ENCODE measurements at regions not wholly inside any gene's neighbourhood (a gene's known extent, or its start where the extent isn't known, plus 50 kb on each side); places are given as distances from the start of the nearest gene placed in this dataset.

DNA sequence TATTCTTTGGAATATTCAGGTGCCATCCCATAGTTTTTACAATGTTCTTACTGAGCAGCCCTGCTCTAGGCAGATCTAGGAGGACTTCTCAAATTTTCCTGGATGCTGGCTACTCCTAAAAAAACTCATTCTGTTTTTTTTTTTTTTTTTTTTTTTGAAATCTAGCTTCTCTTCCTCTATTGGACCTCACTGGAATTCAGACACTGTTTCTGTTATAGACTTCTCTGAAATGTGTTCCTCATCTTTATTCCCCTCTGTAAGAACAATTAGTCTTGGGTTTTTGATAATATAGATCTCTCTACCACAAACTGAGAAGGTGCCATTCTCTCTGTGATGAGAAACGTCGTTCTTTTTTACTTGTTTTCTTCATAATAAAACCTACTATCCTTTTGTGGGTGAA is 115.3 kb upstream of the CCND2 start:
- TF ChIP-seq, protein P1, sequence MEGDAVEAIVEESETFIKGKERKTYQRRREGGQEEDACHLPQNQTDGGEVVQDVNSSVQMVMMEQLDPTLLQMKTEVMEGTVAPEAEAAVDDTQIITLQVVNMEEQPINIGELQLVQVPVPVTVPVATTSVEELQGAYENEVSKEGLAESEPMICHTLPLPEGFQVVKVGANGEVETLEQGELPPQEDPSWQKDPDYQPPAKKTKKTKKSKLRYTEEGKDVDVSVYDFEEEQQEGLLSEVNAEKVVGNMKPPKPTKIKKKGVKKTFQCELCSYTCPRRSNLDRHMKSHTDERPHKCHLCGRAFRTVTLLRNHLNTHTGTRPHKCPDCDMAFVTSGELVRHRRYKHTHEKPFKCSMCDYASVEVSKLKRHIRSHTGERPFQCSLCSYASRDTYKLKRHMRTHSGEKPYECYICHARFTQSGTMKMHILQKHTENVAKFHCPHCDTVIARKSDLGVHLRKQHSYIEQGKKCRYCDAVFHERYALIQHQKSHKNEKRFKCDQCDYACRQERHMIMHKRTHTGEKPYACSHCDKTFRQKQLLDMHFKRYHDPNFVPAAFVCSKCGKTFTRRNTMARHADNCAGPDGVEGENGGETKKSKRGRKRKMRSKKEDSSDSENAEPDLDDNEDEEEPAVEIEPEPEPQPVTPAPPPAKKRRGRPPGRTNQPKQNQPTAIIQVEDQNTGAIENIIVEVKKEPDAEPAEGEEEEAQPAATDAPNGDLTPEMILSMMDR (conservative IDR thresholded peaks at IDR 0.05; ENCODE audit: low read depth in 2 of 2) = no peak
- TF ChIP-seq CREB1 (CRISPR knock-in tag; IDR thresholded peaks at IDR 0.05; ENCODE audit: low read depth) = no peak
- no peak for TF ChIP-seq EZH2 (IDR thresholded peaks at IDR 0.05; ENCODE audit: low read depth, unreplicated experiment)
- TF ChIP-seq POLR2AphosphoS5 (IDR thresholded peaks at IDR 0.05; ENCODE audit: low read depth) = no peak
- no peak for TF ChIP-seq EZH2phosphoT487 (IDR thresholded peaks at IDR 0.05; ENCODE audit: unreplicated experiment)
- TF ChIP-seq, protein P2, sequence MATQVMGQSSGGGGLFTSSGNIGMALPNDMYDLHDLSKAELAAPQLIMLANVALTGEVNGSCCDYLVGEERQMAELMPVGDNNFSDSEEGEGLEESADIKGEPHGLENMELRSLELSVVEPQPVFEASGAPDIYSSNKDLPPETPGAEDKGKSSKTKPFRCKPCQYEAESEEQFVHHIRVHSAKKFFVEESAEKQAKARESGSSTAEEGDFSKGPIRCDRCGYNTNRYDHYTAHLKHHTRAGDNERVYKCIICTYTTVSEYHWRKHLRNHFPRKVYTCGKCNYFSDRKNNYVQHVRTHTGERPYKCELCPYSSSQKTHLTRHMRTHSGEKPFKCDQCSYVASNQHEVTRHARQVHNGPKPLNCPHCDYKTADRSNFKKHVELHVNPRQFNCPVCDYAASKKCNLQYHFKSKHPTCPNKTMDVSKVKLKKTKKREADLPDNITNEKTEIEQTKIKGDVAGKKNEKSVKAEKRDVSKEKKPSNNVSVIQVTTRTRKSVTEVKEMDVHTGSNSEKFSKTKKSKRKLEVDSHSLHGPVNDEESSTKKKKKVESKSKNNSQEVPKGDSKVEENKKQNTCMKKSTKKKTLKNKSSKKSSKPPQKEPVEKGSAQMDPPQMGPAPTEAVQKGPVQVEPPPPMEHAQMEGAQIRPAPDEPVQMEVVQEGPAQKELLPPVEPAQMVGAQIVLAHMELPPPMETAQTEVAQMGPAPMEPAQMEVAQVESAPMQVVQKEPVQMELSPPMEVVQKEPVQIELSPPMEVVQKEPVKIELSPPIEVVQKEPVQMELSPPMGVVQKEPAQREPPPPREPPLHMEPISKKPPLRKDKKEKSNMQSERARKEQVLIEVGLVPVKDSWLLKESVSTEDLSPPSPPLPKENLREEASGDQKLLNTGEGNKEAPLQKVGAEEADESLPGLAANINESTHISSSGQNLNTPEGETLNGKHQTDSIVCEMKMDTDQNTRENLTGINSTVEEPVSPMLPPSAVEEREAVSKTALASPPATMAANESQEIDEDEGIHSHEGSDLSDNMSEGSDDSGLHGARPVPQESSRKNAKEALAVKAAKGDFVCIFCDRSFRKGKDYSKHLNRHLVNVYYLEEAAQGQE (IDR thresholded peaks at IDR 0.05; ENCODE audit: unreplicated experiment) = no peak

Measured in GM23338 (cell line).